Fibroblast of skin of right biceps (primary cell): ENCODE measurements at regions not wholly inside any gene's neighbourhood (a gene's known extent, or its start where the extent isn't known, plus 50 kb on each side); places are given as distances from the start of the nearest gene placed in this dataset.

Experiments
- DNase-seq: peaks from one replicate; pipeline ENCODE4 v3.0.0-alpha.2; 2013

DNA sequence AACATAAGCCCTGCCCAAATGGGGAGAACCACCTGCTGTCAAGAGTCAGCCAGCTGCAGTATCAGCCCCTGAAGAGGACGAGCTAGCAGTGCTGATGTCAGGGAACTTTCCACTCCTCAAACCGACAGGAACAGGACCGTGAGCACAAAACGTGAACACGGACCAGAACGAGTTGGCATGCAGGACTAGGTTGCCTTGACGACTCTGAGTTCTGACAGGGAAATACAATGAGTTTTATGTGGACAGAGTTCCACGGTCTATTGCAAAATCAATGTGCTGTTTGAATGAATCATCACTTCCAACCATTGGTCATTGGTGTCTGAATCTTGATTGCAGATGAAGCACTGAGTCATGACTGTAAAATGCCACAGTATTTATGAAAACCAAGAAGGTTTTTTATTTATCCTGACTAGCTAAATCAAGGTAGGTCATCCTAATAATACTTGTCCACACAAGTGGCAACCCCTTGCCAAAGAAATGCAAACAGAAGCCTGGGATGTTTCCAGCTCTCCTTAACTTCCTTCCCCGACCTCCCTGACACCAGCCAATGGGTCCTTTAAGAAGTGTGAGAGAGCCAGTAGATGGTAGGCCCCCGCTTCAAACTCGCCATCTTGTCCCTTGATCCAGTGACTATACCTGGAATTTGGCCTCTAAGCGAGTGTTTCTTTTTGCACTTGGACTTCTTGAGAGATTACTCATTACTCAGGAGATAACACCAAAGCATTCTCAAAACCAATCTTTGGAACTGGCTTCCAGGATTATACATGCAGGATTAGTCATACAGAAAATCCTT lies 119.6 kb downstream of the ASB7 start:
- DNase-seq, result peak; percentile 98

DNA sequence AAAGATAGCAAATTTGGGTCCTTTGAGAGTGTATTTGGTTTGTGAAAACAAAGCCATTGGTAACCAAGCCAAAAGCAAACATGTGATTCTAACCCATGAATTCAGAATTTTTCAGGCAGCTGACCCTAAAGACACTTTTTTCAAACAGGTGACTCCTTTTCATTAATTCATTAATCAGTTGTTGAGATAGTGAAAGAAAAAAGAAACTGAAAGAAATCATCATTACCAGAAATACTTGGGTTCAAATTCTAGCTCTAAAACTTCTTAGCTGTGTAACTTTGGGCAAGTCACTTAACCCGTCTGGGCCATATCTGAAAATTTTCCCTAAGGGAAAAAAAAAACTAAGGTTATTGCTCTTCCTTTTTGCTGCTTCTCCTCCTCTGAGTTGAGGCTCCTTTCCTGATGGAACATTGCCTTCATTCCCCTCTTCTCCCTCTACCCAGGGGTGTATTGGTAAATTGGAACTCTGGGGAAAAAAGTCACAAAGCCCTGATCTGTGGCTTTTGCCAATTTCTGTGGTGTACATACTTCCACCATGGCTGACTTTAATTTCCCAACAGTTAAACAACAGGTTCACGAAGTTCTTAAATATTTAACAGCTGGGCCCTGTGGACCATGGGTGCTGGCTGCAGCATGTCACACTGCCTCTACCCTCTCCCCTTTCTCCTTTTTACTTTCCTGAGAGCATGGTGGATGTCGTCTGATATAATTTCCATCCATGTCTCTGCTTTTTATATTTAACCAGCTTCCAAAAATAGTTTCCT lies 120.3 kb downstream of the ASB7 start:
- DNase-seq, result no peak

- peak; percentile 30 for DNase-seq
Observed at GRCh38 chr15:100723315-100723801, 121.0 kb downstream of the ASB7 start.

DNA sequence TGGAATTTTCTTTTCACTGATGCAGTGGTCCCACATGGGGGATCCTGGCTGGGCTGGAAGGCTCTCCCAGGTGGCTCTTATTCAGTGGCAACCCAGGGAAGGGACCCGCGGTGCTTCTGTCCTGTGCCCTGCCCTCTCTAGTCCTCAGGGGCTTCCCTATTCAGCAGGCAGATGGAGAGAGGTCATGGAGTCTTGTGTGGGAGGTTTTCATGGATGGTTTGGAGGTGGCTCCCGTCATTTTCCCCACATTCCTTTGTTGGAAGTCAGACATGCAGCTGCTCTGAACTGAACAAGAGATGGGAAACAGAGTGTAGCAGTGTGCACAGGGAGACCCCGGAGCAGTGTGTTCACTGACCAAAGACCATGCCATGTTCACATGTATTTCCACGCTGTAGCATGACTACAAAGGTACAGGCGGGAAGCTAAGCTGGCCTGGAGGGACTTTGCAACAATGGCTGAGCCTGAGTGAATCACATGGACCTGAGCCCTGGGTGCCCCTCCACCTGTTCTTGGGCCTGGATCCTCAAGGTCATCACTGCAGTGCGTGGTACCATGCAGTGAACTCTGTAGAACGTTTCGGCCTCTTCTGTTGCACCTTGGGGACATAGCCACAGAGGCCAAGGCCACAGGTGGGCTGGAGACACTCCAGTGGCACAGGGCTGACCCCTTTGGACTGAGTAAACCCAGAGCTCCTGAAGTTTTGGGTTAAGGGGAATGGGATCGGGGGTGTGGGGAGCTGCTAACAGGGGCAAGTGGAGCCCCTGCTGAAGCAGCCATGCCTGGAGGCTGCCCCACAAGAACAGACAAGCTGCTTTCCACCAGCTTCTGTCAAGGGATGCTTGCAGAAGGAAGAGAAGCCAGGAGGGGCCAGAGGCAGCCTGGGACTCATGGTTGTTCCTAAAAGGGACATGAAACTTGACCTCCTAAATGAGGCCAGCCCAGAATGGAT lies 123.0 kb downstream of the ASB7 start:
- DNase-seq, result peak; percentile 84

DNA sequence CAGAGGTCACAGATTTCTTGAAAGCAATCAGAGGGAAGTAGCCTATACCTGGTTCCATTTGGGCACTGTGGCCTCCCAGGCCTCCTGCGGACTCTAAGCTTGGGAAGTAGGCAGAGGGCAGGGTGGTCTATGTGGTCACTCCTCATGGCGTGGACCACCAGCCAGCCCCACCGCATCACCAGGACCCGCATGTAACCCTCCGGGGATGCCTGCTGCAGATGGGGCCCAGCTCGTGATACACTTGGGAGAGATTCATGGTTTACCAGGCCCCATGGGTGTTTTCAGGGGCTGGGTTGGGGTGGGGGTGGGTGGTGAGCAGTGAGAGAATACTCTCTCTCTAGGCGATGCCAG lies 123.7 kb downstream of the ASB7 start:
- no peak for DNase-seq

GRCh38 chr15:100726421-100727190 lies 124.2 kb downstream of the ASB7 start:
- peak; percentile 86 for DNase-seq

DNA sequence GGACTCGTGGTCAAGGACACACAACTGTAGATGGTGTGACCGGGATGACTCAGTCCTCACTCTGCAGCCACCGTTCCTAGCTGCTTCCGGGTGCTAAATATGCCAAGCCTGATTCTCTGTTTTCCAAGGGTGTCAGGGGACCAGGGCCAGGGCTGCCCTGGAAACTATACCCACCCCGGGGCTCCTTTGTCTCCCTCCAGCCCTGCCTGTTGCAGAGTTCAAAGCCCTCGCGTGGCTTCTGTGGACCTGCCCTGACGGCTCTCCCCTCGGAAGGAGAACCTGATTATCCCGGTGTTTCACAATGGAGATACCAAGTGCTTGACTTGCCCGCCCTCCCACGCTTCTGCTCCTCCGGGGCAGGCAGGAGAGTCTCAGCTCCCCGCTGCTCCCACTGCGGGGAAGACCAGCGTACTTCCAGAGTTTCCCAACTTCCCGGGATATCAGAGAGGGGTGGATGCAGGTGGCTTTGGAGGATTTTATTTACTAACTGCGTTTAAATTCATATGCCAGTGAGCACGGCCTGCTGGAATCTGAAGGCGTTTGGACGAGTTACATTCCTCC lies 125.0 kb downstream of the ASB7 start:
- no peak for DNase-seq

DNA sequence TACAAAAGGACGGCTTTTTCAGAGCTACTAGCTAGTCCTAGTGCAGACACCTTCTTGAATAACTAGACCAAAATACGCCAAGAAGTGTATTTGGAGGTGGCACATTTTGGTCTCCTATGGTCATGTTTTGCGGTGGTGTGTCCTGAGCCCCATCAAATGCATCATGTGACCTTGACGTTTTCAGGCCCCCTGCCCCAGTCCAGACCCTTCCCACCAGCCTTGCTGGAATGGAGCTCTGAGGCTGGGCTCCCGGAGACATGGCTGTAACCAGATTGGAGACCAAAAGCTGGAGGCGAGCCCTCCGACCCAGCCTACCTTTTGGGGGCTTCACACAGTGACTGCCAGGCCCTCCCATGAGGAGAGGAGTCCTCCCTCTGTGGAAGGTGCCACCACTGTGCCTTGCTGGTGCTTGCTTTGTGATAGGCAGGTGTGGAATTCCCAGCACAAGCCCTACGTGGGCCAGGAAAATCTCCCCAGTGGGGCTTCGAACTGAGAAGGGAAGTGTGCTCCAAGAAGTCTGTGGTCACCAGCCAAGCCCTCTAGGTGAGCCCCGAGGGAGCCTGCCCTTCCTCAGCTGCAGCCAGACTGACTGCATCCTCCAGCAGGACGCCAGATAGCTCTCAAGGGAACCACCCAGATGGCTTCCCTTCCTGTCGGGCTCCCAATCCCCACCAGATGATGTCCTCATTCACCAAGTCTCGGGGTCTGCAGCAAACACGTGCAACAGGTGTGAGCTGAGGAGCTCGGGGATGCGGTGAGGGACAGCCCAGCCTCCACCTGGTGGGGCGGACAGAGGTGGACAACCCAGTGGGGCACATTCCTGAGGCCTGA lies 126.2 kb downstream of the ASB7 start:
- DNase-seq, result no peak

DNA sequence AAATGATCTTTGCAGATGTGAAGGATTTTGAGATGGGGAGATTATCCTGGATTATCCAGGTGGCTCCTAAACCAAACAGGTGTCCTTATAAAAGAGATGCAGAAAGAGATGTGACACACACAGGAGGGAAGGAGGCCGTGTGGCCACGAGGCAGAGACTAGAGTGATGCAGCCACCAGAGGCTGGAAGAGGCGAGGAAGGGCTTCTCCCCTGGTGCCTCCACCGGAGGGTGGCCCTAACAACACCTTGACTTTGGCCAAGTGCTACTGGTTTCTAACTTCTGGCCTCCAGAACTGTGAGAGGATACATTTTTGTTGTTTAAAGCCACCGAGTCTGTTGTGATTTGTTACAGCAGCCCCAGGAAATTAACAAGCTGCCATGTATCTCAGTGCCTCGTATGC lies 127.1 kb downstream of the ASB7 start:
- DNase-seq, result no peak

GRCh38 chr15:100730129-100730528 lies 127.7 kb downstream of the ASB7 start:
- DNase-seq, result no peak

GRCh38 chr15:100730655-100731266 lies 128.4 kb downstream of the ASB7 start:
- DNase-seq, result no peak

DNA sequence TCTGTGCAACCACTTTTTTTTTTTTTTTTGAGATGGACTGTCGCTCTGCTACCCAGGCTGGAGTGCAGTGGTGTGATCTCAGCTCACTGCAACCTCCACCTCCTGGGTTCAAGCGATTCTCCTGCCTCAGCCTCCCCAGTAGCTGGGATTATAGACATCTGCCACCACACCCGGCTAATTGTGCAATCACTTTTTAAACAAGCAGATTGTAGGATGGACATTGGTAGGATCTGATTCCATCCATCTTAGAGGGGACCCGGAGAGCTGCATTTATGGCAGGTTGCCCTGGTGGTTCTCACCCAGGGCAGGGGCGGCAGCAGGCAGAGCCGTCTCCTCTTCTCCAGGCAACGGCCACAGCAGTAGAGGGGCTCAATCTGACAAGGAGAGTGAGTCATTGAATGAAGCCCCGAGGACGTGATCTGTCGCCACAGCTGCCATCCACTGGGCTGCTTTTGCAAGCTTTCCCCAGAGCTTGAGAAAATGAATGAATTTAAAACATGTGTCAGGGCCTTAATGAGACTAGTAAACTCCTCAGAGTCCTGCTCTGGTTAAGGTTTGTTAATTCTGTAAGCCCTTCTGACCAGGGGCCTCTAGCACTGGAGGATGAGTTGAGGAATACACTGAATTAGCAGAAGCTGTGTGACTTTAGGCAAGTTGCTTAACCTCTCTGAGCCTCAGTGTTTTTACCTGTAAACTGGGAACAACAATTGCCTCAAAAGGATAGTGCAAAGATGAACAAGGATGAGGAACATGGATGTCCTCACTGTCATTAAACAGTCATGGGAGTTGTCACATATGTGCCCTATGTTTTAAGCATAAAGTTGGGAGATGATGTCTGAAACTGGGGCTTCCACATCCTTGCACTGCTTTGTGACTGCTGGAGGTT lies 129.1 kb downstream of the ASB7 start:
- peak; percentile 70 for DNase-seq

DNA sequence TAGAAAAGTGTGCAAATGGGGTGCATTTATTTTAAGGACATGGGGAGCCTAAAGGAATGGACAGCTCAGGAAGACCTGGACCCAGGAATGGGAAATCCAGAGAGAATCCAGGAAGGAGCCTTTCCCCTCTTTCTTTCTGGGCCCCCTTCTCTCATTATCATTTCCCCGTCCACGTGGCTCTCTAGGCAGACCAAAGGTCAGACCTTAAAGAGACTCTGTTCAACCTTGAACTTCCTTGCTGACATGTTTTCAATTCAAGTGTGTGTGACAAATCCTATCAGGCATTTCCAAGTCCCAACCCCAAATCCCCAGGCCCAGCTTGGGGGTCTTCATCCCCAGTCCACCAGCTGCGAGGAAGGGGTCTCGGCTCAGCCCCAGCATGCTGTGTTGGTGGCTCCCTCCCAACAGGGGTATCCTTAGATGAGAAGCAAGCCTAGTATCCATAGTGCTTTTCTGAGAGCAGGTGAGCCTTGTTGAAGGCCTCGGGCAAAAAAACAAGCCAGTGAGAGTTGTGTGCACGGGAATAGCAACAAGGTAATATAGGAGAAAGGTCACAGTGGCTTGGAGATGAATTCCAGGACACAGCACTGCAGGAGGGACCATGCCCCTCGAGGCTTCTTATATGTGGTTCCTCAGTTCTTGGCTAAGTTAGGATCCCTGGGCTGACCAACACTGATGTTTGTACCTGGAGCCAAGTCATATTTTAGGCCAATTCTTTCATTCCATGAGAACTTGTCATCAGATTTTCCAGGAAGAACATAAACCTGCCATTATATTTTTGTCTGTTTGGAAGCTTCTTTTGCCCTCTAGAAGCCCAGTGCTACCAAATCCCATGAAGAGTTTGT lies 130.0 kb downstream of the ASB7 start:
- peak; percentile 67 for DNase-seq

DNA sequence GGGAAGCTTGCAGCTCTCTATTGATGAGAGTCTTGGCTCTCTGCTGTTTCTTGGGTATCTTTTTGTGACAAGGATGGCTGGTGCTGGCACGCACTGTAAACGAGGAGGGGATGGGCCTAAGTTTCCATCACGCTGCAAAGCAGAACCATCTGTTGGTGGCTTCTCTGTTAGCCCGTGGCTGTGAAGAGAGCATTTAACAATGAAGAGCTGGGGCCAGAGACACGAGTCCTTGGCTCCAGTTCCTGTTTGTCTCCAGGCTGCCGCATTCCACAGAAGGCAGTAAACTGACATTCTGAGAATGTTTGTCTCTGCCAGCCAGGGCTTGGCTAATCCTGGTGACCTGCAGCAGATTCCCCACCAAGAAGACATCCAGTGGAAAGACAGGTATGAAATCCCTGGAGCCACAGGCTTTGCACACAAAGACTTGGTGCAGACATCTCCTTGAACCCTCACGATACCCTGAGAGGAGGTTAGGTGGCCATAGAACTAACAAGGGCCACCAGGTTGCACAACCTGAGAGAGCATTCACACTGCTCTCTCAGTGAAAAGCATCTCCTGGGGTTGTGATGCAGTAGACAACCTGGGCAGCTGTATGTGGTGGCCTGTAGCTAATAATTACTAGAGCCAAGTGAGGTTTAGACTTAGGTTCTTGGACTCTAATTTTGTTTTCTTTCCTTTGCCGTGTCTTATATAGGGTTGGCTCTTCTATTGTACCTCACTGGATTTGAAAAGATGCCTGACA lies 130.9 kb downstream of the ASB7 start:
- DNase-seq, result peak; percentile 85

DNA sequence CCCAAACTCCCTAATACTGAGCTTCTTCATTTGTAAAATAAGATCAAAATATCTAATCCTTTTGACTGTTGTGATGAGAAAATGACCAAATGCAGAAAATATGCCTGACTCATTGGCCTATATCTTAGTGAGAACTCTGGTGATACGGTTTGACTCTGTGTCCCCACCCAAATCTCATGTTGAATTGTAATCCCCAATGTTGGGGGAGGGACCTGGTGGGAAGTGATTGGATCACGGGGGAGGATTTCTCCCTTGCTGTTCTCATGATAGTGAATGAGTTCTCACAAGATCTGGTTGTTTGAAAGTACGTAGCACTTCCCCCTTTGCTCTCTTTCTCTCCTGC lies 131.4 kb downstream of the ASB7 start:
- peak; percentile 81 for DNase-seq

- no peak for DNase-seq
Observed at GRCh38 chr15:100734586-100734985, 132.2 kb downstream of the ASB7 start.

DNA sequence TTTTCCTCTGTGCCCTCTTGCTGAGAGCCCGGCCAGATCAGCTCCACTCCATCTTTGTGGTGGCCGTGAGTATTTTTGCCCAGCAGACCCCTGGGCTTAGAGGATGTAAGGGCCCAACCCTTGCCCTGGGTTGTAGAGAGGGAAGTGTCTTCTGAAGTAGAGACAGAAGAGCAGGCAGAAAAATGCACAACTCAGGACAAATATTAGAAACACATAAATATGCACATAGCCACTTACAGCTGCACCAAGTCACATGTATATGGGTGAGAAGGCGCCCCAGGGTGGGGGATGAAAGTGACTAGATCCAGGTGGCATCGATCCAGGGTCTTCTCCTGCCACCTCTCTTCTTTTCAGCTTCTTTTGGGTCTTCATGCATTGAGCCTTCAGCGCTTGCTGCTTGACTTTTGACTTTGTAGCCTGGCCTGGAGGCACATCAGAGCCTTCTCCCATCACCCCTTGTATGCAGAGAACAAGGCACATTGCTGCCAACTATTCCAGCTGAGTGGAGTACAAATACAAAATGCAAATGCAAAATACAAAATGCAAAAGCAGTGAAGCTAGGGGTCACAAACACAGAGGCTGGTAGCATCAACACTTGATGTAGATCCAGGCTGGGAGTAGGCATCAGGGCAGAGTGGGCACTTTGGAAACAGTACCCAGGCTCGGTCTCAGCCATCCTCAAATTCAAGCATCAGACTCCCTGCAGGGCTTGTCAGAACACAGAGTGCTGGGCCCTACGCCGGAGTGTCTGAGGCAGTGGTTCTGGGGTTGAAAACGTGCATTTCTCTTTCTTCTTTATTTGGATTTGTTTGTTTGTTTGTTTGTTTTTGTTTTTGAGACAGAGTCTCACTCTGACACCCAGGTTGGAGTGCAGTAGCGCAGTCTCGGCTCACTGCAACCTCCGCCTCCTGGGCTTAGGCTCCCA lies 133.0 kb downstream of the ASB7 start:
- no peak for DNase-seq
